Limb (tissue), 2 donors: ENCODE measurements at regions not wholly inside any gene's neighbourhood (a gene's known extent, or its start where the extent isn't known, plus 50 kb on each side); places are given as distances from the start of the nearest gene placed in this dataset.

Source experiments
- DNase-seq, 2 donors: peaks; one replicate each; pipeline ENCODE4 v3.0.0-alpha.2; 2016; ENCODE audit errors: extremely low spot score in 2 of 2

GRCh38 chrX:39990388-39990787 is 107.4 kb downstream of the BCOR start:
- DNase-seq, result no peak

- DNase-seq, result no peak
Observed at GRCh38 chrX:39992300-39992699, 105.5 kb downstream of the BCOR start.

- DNase-seq, result no peak
Observed at GRCh38 chrX:39995457-39995856, 102.3 kb downstream of the BCOR start.

DNA sequence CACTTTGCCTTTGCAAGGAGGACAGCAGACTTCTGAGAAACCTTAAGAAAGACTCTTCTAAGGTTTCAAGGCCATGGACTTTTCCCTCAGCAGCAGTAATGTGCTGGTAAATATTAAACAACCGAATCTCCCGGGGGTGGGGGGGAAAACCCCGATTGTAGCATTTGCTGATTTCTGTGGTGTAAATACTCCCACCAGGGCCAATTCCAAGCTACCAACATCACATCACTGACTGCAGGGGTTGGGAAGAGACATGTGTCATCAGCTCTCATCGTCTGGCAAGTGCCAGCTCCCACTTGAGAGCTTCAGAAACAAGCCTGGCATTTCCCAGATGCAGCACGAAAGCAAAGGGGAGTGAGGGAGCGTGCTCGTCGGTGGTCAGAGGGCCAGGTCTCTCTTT is 101.2 kb downstream of the BCOR start:
- DNase-seq, result no peak

GRCh38 chrX:39998636-39999406 is 98.9 kb downstream of the BCOR start:
- no peak for DNase-seq
